T-helper 1 cell treated with Interleukin-12 subunit alpha and Interleukin-12 subunit beta and Interleukin-4 antibody, amounts not matched to agents 30 μg/mL and 1 μg/mL, for 36 hours (primary cell): ENCODE measurements at regions not wholly inside any gene's neighbourhood (a gene's known extent, or its start where the extent isn't known, plus 50 kb on each side); places are given as distances from the start of the nearest gene placed in this dataset.

ENCODE experiments used
- H3K27ac Mint-ChIP-seq: one replicate; pipeline ENCODE4 v1.8.0; 2021; ENCODE audit warnings: mild to moderate bottlenecking, mixed read lengths
- H3K27me3 Mint-ChIP-seq: one replicate; pipeline ENCODE4 v1.8.0; 2021; ENCODE audit warnings: low read depth, mixed read lengths
- H3K36me3 Mint-ChIP-seq: one replicate; pipeline ENCODE4 v1.8.0; 2021; ENCODE audit warnings: low read depth, mixed read lengths
- H3K4me1 Mint-ChIP-seq: one replicate; pipeline ENCODE4 v1.8.0; 2021; ENCODE audit warnings: low read depth, mixed read lengths
- H3K4me3 Mint-ChIP-seq: one replicate; pipeline ENCODE4 v1.8.0; 2021; ENCODE audit warnings: mild to moderate bottlenecking, moderate library complexity, mixed read lengths
- H3K9me3 Mint-ChIP-seq: one replicate; pipeline ENCODE4 v1.8.0; 2021; ENCODE audit warnings: mixed read lengths

DNA sequence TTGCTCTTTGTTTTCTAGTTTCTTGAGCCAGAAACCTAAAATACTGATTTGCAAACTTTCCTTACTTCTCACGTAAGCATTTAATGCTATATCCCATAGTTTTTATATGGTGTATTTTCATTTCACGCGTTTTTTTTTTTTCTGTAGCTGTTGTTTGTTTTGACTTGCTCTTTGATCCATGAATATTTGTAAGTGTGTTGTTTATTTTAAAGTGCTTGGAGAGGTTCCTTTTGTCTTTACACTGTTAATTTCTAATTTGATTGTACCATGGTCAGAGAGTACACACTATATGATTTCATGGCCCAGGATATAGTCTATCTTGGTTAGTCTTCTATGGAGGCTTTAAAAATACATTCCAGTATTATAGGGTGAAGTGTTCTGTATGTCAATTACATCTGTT, 84.8 kb upstream of the RNF217 start:
- Mint-ChIP-seq H3K4me3 (no peak overlapping the region), H3K27me3 (peaks cover 4% of the 10 kb centered on the region), H3K9me3 (no peaks in the 10 kb centered on the region), H3K36me3 (no peaks in the 10 kb centered on the region), H3K4me1 (peaks cover 4% of the 10 kb centered on the region), H3K27ac (no peak overlapping the region)

DNA sequence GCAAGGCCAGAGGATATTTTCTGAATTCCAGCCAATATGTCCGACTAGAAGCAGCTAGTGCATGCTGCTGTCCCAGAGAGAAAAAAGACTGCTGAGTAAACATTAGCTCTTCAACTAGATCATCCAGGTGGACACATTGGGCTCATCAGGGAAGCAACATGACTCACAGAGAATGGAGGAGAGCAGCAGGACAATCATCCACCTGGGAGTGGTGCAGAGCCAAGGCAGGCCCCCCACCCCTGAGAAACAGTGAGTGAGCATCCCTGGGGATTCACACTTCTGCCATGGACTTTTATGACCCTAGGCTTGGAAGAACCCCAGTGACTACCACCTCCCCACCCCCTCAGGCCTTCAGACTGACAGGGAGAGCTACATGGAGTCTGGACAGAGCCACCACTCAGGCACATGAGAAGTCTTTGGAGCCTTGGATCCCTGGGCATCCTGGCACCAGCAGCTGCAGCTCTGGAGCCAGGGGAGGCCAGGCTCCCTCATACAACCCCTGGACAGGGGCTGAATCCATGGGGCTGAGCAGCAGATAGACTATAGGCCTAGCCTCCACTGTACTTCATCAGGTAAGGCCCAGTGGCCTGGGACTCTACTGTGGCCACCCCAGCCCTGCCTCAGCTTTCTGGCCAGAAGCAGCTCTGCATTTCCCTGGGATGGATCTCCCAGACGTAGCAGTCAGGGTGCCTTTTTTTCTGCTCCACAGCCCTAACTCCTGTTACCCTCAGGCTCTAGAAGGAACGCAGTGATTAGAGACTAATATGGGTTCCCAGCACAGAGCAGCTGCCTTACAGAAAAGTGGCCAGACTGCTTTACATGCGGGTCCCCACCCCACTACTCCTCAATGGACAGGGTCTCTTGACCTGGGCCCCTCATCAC, 82.9 kb upstream of the RNF217 start:
- Mint-ChIP-seq H3K36me3 (no peaks in the 10 kb centered on the region), H3K27me3 (peaks cover 4% of the 10 kb centered on the region), H3K27ac (no peak overlapping the region), H3K4me1 (peaks cover 9% of the 10 kb centered on the region), H3K4me3 (no peak overlapping the region), H3K9me3 (no peaks in the 10 kb centered on the region)

DNA sequence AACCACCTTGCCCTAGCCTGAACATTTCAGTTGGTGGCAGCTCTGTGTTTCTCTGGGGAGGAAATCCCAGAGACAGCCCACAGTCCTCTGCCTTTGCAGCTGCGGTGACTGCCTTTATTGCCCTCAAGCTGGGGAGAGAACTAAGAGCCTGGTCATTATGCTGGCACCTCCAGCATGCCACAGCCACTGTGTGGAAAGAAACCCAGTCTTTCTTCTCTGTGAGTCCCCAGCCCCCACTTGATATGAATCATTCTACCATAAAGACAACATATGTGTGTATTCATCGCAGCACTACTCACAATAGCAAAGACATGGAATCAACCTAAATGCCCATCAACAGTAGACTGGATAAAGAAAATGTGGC, 82.3 kb upstream of the RNF217 start:
- Mint-ChIP-seq H3K4me1 (peaks cover 9% of the 10 kb centered on the region), H3K27ac (no peak overlapping the region), H3K36me3 (no peaks in the 10 kb centered on the region), H3K4me3 (no peak overlapping the region), H3K27me3 (peaks cover 4% of the 10 kb centered on the region), H3K9me3 (no peaks in the 10 kb centered on the region)

DNA sequence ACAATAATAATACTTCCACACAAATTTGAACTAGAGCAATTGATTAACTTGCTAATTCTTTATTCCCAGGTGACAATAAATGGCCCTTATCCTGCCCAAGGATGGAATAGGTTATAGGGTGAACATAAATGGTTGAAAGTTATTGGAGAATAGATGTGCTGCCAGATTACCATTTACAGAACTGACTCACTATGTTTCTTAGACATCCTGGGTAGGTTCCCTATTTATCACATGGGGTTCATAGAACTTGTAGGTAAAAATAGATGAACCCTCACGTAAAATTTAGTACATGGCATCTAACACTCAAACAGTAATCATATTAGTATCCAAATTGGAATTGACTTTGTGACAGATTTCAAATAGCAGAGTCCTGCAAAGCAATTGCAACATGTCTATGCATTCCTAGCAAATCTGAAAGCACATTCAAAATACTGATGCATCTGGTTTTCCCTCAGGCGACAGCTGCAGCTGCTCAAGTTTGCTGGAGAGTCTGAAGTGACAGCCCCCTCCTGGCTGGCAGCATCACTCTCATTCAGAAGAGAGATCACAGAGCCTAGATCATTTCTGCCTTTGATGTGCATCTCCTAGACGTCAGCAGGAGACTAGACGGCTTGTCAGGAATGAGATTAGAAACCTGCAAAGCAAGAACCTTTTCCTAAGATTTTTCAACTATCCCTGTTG, 80.2 kb upstream of the RNF217 start:
- H3K27me3 Mint-ChIP-seq = peaks cover 4% of the 10 kb centered on the region
- H3K4me1 Mint-ChIP-seq = peaks cover 9% of the 10 kb centered on the region
- no peaks in the 10 kb centered on the region for H3K36me3 Mint-ChIP-seq
- H3K4me3 Mint-ChIP-seq = no peak overlapping the region
- H3K9me3 Mint-ChIP-seq = no peaks in the 10 kb centered on the region
- H3K27ac Mint-ChIP-seq = no peak overlapping the region

DNA sequence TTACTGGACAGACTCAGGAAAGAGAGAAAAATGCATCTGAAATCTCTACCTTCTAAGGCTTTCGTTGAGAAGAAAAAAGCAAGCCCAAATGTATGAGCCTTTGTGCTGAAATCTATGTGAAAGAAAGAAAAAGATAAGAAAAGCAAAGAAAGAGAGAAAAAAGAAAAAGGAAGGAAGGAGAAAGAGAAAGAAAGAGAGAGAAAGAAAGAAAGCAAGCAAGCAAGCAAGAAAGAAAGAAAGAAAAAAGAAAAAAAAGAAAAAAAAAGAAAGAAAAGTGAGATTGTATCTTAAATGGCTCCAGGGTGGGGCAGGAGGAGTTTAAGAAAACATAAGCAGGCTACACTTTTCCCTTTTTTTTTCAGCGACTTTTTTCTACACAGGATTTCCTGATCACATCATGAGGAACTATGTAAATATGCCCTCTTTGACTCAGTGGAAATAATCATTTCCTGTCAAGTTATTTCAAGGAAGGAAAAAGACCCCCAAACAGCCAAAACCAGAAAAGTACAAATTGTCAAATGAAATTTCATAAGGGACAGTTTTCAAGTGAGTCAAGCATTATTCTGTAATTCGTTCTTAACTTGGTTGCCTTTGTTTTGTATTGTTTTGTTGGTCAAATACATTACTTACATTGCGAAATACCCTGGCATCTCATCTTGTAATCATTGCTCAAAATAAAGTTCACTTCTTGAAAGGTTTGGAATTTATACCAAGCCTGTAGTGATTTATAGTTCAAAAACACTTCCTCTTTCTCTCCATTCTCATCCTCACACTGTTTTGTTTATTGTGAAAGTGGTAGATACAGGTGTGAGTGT, 79.5 kb upstream of the RNF217 start:
- no peak overlapping the region for H3K27ac Mint-ChIP-seq
- no peak overlapping the region for H3K4me3 Mint-ChIP-seq
- H3K27me3 Mint-ChIP-seq = no peaks in the 10 kb centered on the region
- H3K4me1 Mint-ChIP-seq = peaks cover 9% of the 10 kb centered on the region
- no peaks in the 10 kb centered on the region for H3K36me3 Mint-ChIP-seq
- H3K9me3 Mint-ChIP-seq = no peaks in the 10 kb centered on the region

DNA sequence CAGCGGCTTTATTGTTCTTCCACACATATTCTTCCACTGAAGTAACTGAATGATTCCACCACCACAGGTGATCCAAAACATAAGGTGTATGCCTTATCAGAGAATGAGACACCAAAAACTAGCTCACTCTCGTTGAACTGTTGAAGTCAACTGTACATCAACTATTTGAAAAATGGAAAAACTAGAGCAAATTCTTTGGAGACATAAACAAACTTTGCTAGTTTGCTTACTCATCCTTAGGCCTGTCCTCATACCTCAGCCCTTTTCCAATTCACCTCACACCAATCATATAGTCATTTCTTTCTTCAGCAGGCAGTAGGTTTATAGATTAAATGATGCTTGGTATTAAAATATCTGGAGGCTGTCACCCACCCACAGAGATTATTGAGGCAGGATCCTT, 77.1 kb upstream of the RNF217 start:
- Mint-ChIP-seq H3K27me3 (no peaks in the 10 kb centered on the region), H3K27ac (no peak overlapping the region), H3K4me3 (no peak overlapping the region), H3K4me1 (peaks cover 18% of the 10 kb centered on the region), H3K9me3 (no peaks in the 10 kb centered on the region), H3K36me3 (no peaks in the 10 kb centered on the region)

DNA sequence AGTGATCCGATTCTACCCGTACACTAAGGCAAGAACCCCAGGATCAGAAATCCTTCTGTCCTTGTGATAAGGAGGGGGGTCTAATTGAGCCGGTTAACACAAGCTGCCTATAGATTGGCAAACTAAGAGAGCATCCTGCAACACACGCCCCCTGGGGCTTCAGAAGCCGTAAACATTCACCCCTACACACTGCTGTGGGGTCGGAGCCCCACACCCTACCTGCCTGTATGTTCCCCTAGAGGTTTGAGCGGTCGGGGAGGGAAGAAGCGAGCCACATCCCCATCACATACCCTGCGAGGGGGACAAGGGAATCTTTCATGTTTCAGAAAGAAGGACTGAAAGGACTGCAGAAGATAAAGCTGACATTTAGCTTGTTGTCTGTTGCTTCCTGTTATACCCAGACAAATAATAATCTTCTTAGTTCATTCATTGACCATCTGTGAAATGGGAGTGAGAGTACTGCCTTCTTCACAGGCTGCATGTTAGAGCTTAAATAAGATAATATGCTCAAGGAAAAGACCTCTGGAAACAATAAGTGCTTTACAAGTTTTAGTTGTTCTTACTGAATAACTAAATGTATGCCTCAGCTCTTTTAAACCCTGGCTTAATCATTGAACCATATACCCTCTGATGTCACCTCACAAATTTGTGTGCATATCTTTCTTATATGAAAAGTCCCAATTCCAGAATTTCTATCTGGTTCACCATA, 74.2 kb upstream of the RNF217 start:
- Mint-ChIP-seq H3K9me3 (no peaks in the 10 kb centered on the region), H3K27me3 (no peaks in the 10 kb centered on the region), H3K36me3 (no peaks in the 10 kb centered on the region), H3K4me3 (no peak overlapping the region), H3K27ac (no peak overlapping the region), H3K4me1 (peaks cover 13% of the 10 kb centered on the region)

DNA sequence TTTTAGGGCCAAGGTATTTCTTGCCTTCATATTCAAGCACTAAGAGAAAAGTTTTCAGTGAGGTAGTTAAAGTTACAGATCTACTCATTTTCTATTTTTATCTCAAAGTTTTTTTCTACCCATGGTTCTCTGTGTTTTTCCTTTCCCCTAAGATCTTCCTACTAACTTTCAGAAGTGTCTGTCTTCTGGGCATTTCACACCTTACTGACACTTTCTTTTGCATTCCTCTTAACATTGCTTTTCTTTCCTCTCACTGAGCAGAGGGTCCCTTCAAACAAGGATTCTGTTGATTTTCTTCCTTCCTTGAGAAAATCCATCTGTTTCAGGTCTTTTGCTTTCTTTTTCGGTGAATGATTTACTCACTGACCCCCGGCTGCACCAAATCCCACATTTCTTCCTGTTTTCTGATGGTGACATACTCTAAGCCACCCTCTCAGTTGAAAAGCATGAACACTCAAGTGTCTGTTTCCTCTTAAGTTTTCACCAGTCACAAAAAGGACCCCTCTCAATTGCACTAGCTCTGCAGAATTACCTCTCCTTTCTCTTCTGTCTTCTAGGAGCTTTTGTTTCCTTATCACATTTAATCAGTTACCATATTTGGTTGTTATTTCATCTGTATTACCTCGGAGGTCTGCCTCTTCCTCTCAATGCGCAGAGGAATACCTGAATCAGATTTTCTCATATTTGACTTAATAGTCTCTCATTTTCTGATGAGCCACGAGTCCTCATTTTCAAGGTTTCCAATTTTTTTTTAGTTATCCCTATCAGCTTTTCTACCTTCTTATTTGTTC, 73.5 kb upstream of the RNF217 start:
- Mint-ChIP-seq H3K27me3 (no peaks in the 10 kb centered on the region), H3K9me3 (no peaks in the 10 kb centered on the region), H3K4me1 (peaks cover 9% of the 10 kb centered on the region), H3K27ac (no peak overlapping the region), H3K36me3 (no peaks in the 10 kb centered on the region), H3K4me3 (peak overlapping the region; percentile 38)

DNA sequence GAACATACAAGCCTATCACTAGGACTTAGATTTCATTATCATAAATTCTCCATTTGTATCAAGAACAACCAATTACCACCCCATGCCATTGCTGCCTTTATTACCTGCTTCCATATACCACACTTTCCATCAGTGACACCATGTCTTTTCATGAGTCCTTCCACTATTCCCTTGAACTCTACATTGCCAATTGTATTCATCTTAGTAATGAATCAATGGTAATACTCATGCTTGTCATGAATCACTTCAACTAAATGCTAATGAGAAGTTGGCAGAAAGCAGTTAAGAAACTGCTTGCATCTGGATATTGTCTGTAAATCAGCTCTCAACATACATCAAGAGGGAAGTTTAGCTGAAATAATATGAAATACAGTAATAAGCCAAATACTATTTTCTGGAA, 61.2 kb upstream of the RNF217 start:
- Mint-ChIP-seq H3K4me1 (no peaks in the 10 kb centered on the region), H3K27me3 (peaks cover 5% of the 10 kb centered on the region)

DNA sequence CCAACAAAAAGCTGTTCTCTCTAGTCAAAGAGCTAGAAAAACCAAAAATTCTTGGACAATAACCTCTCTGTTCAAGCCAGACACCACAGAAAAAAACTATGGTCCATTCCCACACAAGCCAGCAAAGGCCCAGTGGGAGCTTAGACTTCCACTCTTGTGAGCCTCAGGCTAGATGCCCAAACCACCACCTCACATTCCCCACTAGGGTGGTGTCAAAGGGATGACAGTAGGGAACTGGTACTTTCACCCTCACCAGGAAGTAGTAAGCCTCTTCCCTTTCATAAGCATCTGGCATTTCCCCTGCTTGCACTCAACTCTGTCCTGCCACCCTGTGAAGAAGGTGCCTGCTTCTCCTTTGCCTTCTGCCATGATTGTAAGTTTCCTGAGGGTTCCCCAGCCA, 58.4 kb upstream of the RNF217 start:
- H3K36me3 Mint-ChIP-seq = no peaks in the 10 kb centered on the region
- no peaks in the 10 kb centered on the region for H3K4me1 Mint-ChIP-seq
- no peaks in the 10 kb centered on the region for H3K9me3 Mint-ChIP-seq
- no peak overlapping the region for H3K4me3 Mint-ChIP-seq
- no peak overlapping the region for H3K27ac Mint-ChIP-seq
- H3K27me3 Mint-ChIP-seq = peaks cover 5% of the 10 kb centered on the region

More for the DNA sequence above, 61.2 kb upstream of the RNF217 start:
- Mint-ChIP-seq H3K9me3 (no peaks in the 10 kb centered on the region), H3K36me3 (no peaks in the 10 kb centered on the region), H3K27ac (no peak overlapping the region), H3K4me3 (no peak overlapping the region)

DNA sequence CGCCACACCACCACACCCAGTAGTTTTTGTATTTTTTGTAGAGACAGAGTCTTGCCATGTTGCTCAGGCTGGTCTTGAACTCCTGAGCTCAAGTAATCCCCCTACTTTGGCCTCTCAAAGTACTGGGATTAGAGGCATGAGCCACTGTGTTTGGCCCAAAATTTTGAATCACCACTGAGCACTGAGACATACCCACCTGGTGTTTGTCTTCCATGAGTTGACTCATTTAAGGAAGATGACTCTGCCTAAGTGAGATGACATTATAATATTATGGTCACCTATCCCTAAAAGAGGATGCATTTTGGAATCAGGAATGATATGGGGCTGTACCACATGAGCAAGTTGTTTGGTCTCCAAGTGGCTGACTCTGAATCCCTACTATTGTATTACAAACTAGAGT, 54.6 kb upstream of the RNF217 start:
- Mint-ChIP-seq H3K36me3 (no peaks in the 10 kb centered on the region), H3K4me3 (no peak overlapping the region), H3K4me1 (no peaks in the 10 kb centered on the region), H3K9me3 (no peaks in the 10 kb centered on the region), H3K27ac (no peak overlapping the region), H3K27me3 (peaks cover 5% of the 10 kb centered on the region)
